A549 (cell line): ENCODE measurements at regions not wholly inside any gene's neighbourhood (a gene's known extent, or its start where the extent isn't known, plus 50 kb on each side); places are given as distances from the start of the nearest gene placed in this dataset.

Experiments used
- BHLHE40 ChIP-seq: IDR thresholded peaks from 2 replicates; pipeline ENCODE4 v1.6.1; 2012; ENCODE audit warnings: low read depth, low read length, inconsistent platforms
- CEBPB ChIP-seq, 2 experiments: fragments of >200 bp in 1 of 2; sonication (Bioruptor Twin) in 1 of 2; formaldehyde crosslinking in 1 of 2; IDR thresholded peaks; 2 replicates each; pipeline ENCODE4 v1.6.1; 2012 to 2016
- CHD4 ChIP-seq: fragments of 200-600 bp; sonication (generic); IDR thresholded peaks from 2 replicates; pipeline ENCODE4 v1.6.1; 2016; ENCODE audit warnings: antibody characterized with exemption, mild to moderate bottlenecking, borderline replicate concordance
- GATA3 ChIP-seq: IDR thresholded peaks from 2 replicates; pipeline ENCODE4 v1.6.1; 2012; ENCODE audit warnings: borderline replicate concordance
- MYC ChIP-seq: IDR thresholded peaks from 2 replicates; pipeline ENCODE4 v1.6.1; 2012; ENCODE audit warnings: mild to moderate bottlenecking, inconsistent platforms, low read length, improper control_type of control experiment, borderline replicate concordance
- NR3C1 ChIP-seq: fragments of >200 bp; sonication (Bioruptor Twin); formaldehyde crosslinking; IDR thresholded peaks from 3 replicates; pipeline ENCODE4 v1.6.1; 2017
- POLR2A ChIP-seq: IDR thresholded peaks from 2 replicates; pipeline ENCODE4 v1.6.1; 2012; ENCODE audit warnings: mild to moderate bottlenecking, low read length
- ZFP36 ChIP-seq: fragments of 450-650 bp; IDR thresholded peaks from 2 replicates; pipeline ENCODE4 v1.6.1; 2014; ENCODE audit warnings: borderline replicate concordance; ENCODE audit not compliant: partially characterized antibody
- TF ChIP-seq, protein P1 (sequence below): fragments of >200 bp; sonication (Bioruptor Twin); formaldehyde crosslinking; IDR thresholded peaks from 3 replicates; pipeline ENCODE4 v1.5.1; 2016
- TF ChIP-seq, protein P2 (sequence below): IDR thresholded peaks from 2 replicates; pipeline ENCODE4 v1.6.1; 2012
- TF ChIP-seq, protein P3 (sequence below): fragments of 250-450 bp; sonication (Bioruptor Pico); IDR thresholded peaks from 2 replicates; pipeline ENCODE4 v1.5.0; 2021; ENCODE audit warnings: mild to moderate bottlenecking, moderate library complexity, borderline replicate concordance

DNA sequence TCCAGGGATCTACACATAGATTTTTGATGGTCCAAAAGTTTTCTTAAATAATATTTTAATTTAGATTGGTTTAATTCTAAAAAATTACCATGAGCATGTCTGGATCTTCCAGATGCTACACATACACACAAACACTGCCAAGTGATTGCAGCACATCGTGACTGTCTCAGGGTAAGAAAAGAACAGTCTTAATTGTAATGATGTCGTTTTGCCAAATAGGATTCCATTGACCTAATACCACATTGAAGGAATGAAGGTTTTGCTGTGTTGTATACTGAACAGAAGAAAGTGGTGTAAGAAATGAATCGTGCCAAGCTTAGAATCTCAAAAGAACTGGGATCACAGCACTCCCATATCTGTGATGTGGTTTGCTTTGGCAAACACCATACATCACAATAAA, 633.3 kb upstream of the CAMK1G start:
- TF ChIP-seq, protein P1, sequence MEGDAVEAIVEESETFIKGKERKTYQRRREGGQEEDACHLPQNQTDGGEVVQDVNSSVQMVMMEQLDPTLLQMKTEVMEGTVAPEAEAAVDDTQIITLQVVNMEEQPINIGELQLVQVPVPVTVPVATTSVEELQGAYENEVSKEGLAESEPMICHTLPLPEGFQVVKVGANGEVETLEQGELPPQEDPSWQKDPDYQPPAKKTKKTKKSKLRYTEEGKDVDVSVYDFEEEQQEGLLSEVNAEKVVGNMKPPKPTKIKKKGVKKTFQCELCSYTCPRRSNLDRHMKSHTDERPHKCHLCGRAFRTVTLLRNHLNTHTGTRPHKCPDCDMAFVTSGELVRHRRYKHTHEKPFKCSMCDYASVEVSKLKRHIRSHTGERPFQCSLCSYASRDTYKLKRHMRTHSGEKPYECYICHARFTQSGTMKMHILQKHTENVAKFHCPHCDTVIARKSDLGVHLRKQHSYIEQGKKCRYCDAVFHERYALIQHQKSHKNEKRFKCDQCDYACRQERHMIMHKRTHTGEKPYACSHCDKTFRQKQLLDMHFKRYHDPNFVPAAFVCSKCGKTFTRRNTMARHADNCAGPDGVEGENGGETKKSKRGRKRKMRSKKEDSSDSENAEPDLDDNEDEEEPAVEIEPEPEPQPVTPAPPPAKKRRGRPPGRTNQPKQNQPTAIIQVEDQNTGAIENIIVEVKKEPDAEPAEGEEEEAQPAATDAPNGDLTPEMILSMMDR, result no peak
- no peak for TF ChIP-seq NR3C1
- no peak for TF ChIP-seq CEBPB (IDR thresholded peaks at IDR 0.05)
- TF ChIP-seq, protein P2, sequence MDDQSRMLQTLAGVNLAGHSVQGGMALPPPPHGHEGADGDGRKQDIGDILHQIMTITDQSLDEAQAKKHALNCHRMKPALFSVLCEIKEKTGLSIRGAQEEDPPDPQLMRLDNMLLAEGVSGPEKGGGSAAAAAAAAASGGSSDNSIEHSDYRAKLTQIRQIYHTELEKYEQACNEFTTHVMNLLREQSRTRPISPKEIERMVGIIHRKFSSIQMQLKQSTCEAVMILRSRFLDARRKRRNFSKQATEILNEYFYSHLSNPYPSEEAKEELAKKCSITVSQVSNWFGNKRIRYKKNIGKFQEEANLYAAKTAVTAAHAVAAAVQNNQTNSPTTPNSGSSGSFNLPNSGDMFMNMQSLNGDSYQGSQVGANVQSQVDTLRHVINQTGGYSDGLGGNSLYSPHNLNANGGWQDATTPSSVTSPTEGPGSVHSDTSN, result no peak
- no peak for TF ChIP-seq BHLHE40
- TF ChIP-seq, protein P3, sequence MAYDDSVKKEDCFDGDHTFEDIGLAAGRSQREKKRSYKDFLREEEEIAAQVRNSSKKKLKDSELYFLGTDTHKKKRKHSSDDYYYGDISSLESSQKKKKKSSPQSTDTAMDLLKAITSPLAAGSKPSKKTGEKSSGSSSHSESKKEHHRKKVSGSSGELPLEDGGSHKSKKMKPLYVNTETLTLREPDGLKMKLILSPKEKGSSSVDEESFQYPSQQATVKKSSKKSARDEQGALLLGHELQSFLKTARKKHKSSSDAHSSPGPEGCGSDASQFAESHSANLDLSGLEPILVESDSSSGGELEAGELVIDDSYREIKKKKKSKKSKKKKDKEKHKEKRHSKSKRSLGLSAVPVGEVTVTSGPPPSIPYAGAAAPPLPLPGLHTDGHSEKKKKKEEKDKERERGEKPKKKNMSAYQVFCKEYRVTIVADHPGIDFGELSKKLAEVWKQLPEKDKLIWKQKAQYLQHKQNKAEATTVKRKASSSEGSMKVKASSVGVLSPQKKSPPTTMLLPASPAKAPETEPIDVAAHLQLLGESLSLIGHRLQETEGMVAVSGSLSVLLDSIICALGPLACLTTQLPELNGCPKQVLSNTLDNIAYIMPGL (CRISPR knock-in tag), result no peak
- no peak for TF ChIP-seq MYC
- no peak for TF ChIP-seq ZFP36
- no peak for TF ChIP-seq CHD4
- TF ChIP-seq POLR2A, result no peak
- no peak for TF ChIP-seq GATA3
